NCI-H2107 treated with DMSO at 0.1 percent for 48 hours (cell line): ENCODE measurements at regions not wholly inside any gene's neighbourhood (a gene's known extent, or its start where the extent isn't known, plus 50 kb on each side); places are given as distances from the start of the nearest gene placed in this dataset.

Experiments used
- DNase-seq: peaks from one replicate; lab custom pipeline; 2025; ENCODE audit not compliant: unreplicated experiment; lab: John Stamatoyannopoulos, UW

DNA sequence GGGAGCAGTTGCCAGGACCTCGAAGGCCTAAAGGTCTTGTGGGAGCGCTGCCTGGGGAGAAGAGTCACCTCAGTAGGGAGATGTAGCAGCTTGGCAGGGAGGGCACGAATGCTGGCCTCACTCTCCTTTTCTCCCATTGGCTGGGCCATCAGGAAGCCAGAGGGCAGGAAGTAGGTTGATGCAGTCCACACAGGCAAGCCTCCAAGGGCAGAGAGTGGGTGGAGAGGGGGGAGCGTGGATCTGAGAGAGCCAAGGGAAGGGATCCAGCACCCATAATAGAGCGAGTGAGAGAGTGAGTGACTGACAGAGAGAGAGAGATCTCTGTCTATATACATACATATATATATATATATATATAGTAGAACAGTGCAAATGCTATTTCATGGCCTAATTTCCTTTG lies 215.3 kb upstream of the LRFN2 start:
- no peak for DNase-seq

DNA sequence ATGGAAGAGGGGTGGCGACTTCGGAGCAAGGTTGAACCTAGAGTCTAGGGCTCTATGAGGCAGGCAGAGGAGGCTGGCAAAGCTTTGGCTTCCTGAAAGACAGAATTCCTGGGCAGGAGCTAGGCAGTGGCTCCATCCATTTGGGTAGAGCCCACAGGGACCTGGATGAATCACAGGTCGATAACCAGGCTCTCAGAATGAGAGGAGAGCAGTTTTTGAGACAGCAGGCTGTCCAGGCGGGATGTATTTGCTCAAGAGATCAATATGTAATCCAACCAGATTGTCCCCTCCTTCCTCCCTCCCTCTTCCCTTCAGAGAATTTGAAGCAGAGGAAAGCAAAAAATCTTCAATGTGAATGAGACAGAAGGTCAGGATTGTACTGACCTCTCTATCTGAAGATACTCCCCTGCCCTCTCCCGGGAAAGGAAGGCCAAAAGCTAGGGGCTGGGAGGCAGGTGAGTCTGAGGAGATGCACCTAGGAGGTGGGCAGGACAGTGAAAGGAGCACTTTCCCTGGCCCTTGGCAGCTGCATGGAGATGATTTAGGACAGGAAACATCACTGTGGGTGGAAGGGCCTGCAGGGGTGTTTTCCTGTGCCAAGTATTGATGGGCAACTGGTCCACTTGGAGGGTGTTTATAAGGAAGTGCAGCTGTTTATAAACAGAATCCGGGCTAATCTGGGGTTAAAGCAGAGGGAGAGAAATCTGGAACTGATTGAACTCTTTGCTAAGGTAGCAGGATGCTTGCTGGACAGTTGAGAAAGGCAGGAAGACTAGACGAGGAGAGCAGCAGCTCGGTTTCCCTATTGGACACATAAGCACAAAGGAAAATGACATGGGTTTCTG lies 212.4 kb upstream of the LRFN2 start:
- no peak for DNase-seq

DNA sequence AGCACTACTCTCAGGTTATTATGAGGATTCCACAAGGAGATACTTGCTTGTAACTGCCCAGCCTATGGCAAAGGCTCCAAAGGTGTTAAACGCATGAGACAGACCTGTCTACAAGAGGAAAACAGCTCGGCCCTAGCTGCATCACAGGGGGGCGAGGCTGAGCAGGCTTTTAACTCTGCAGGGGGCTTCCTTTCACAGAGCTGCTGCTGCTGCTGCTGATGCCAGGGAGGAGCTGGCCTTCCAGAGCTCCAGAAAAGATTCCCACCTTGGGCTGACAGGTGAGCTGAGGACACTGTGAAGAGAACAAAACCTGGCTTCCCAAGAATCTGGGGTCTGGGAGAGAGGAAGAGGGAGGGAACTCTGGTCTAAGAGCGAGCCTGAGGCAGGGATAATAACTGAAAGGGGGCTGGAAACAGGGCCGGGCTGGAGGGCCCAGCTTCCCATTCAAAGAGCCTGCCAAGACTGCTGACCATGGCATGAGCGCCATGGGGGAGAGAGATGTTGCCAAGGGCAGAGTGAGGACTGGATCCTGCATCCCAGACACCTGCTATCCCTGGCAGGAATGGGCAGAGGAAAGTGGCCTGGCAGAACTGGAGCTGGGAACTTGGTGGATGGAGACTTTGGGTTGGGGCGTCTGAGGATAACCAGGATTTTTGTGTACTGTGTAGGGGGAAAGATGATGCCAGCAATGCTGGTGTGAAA lies 211.1 kb upstream of the LRFN2 start:
- DNase-seq = no peak

DNA sequence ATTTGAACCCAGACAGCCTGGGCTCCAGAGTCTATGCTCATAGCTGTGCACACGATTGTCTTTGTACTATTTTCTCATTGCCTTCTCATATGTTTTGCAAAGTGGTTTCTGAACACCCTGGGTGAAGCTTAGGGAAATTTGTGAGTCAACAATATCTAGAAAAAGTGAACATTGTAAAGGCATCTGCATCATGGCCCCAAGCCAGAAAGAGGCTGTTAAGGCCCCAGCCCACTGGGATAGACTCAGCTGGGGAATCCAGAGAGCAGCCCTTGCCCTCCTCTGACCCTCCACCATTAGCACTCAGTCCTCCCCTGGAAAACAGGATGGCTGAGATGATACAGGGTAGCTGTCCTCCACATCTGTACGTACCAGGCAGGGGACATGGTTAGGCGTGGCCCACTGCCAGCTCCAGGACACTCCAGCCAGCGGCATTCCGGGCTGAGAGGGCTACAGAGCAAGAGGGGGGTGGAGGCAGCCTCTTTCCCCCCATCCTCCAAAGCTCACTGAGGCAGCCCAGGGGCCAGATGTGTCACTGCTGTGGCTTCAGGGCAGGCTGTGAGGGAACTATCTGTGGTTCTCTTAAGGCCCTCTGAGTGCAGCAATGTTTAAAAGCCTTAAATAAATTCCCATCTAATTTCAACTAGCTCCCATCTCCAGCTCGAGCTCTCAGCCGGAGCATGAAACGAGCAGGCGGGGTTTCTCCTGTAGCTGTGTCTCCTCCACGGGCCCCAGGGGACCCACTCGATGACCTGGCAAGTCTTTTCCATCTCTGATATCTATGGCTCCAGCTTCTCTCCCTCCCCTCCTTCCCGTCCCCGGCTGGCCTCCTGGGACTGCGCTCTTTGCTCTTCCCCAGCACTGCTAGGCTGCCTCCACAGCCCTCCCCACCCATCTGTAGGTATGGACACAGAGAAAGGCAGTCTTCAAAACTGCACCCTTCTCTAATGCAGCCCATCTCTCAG lies 209.4 kb upstream of the LRFN2 start:
- peak; percentile 17 for DNase-seq

DNA sequence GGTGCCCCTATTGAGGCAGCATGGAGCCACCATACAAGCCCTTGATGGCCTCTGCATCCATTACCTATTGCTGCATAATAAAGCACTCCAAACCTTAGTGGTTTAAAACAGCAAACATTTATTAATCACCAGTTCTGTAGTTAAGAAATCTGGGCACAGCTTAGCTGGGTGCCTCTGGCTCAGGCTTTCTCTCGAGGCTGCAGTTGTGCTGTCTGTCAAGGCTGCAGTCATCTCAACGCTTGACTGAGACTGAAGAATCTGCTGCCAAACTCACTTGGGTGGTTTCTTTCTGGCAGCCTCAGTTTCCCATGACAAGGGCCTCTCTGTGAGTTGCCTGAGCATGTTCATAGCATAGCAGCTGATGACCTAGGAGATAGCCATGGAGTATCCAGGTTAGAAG lies 207.4 kb upstream of the LRFN2 start:
- no peak for DNase-seq

DNA sequence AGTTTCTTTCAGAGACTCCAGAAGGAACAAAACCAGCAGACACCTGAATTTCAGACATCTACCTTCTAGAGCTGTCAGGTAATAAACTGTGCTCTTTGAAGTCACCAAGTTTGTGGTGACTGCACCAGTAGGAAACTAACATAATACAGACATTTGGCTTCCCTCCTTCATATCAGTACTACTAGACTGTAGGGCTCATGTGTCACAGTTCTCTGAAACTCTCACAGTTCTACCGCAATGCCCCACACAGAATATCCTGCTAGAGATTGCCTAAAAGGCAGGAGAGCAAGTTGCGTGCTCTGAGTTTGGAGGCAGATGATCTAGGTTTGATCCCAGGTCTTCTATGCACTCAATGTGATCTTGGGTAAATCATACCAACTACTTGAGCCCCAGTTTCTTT lies 205.0 kb upstream of the LRFN2 start:
- no peak for DNase-seq

DNA sequence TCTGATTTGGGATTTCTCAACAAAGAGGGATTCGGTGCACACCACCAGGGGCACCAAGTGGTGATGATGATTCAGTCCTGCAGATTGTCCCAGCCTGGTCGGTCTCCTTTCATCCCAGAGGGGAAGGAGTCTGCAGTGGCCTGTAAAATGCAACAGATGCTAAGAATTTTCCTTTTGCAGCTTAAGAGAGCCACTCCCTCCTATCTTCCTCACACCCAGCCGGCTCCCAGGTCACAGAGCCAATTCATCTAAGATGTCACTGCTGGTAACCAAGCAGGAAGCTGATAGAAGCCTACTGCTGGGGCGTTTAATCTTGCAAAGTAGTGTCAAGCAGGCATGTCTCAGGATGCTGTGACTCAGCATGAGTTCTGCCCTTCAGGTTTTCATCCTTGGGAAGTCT lies 203.8 kb upstream of the LRFN2 start:
- no peak for DNase-seq

DNA sequence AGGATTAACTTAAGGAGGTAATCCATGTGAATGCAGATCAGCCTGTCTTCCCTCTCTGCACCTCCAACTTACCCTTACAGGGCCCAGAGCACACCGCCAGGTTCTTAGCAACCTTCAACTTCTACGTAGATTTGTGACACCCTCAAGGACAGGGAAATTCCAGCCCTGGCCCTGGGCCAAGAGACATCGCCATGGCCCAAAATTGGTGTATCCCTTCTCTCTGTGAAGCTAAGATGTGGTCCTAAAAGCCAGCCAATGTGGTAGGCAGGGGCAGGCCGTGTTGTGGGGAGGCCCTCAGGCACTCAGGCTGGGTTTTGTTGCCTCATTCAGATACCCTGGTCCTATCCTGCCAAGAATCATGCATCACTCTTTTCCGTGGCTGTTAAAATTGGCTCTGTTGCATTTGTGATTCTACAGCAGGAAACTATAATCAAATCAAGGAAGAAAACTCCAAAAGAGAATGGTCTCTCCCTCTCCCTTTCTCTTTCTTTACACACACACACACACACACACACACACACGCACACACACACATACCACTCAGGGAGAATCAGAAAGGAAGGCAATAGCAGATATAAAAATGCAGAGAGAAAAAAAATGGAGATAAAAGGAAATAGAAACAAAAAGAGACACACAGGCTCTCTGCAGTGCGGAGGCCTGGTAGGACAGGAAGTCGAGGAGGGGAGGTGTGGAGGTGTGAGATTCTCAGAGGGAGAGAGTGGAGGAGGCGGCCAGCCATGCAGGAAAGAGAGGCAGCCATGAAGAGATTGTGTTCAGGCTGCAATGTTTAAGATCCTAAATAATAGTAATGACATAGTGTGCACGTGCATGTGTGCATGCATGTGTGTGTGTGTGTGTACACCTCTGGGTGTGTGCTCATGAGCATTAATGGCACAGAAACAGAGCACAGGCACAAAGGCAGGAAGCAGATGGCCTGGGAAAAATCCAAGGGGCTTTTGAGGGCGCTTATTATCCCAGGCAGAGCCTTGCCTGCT lies 201.8 kb upstream of the LRFN2 start:
- no peak for DNase-seq

DNA sequence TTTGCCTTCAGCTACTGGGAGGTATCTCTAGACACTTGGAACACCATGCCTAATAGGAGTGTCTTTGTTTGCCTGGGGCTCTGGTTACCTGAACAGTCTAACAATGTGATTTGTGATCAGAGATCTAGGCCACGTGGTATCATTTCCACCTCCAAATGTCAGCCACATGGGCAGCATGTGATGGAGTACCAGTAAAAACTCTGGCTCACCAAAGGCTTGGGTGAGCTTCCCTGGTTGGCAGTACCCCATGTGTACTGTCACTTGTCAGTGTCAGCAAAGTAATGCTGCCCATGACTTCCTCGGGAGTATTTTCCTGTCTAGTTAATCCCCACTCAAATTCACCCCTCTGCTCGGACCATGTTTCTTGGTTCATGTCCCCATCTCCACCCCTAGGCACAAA lies 195.2 kb upstream of the LRFN2 start:
- DNase-seq = no peak

DNA sequence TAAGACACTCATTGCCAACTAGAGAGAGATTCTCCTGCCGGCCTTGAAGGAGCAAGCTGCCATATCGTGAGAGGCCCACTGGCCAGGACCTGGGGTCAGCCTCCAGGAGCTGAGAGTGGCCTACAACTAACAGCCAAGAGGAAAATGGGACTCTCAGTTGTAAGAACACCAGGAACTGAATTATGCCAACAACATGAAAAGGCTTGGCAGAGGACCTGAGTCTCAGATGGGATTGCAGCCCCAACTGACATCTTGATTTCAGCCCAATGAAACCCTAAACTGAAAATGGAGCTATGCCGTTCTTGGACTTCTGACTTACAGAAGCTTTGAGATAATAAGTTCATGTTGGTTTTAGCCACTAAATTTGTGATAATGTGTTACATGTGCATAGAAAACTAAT lies 193.5 kb upstream of the LRFN2 start:
- DNase-seq = no peak

DNA sequence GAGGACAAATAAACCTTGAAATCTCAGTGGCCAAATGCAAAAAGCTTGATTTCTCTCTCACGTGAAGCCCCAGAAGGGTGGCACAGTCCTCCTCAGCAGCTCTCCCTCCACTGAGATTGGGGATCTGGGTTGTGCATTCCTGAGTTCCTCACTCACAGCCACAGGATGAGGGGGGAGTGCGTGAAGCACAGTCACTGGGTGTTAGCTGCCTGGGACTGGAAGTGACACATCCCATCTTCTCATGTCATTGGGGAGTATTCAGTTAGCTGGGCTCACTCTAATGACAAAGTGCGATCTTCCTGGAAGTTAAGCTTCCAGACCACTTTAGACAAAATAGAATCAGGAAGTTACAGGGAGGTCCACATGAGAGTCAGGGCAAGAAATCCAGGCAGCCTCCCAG lies 192.2 kb upstream of the LRFN2 start:
- DNase-seq = no peak

DNA sequence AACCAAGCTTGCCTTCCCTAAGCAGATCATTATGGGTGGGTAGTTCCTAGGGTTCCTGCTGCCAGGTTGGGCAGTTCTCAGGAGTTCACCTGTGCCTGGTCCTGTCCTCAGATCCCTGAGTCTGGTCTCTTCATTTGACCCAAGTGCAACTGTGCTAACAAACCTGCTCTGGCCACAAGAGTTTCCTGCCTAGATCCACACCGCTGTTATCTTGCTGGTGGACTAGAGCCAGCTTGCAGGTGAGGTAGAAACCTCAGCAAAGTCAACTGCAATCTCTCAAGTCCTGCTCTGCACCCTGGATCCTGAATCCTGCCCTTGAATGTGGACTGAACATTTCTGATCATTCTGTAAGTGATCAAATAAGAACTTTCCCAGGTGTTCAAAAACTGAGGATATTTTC lies 191.8 kb upstream of the LRFN2 start:
- no peak for DNase-seq

DNA sequence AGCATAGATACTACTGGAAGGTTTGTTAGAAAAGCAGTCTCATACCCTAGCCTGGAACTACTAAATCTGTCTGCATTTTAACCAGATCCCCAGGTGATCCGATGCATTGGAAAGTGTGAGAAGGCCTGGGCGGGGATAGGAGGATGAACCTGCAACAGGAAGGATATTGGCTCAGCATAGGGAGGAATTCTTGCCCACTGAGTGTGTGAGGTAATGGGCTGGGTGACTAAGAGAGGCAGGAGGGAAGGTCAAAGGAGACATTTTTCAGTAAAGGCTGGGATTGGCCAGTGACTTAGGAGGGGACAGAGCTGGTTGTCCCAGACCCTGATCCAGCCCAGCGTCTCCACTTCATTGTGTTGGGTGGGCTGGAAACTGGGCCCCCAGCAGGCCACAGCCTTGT lies 191.0 kb upstream of the LRFN2 start:
- no peak for DNase-seq

DNA sequence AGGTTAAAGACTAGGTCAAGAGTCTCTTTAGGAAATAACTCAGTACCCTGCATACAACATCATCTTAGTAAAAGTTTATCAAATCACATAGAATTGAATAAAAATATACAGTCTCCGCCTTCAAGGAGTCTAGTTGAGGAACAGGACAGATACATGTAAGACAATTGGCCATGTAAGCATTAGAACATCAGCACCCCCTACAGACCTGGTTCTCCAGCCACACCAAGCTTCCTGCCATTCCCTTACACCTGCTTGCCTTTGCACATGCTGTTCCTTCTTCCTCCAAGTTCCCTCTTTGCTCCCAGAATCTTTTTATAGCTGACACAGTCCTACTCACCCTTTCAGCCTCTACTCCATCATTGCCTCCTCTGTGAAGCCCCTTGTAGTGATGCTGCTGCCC lies 187.8 kb upstream of the LRFN2 start:
- DNase-seq = no peak

DNA sequence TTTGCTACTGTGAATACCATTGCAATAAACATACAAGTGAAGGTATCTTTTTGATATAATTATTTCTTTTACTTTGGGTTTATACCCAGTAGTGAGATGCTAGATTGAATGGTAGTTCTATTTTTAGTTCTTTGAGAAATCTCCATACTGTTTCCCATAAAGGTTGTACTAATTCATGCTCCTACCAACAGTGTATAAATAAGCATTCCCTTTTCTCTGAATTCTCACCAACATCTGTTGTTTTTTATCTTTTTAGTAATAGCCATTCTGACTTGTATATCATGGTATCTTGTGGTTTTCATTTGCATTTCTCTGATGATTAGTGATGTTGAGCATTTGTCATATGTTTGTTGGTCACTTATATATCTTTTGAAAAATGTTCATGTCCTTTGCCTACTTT lies 183.6 kb upstream of the LRFN2 start:
- DNase-seq = no peak

DNA sequence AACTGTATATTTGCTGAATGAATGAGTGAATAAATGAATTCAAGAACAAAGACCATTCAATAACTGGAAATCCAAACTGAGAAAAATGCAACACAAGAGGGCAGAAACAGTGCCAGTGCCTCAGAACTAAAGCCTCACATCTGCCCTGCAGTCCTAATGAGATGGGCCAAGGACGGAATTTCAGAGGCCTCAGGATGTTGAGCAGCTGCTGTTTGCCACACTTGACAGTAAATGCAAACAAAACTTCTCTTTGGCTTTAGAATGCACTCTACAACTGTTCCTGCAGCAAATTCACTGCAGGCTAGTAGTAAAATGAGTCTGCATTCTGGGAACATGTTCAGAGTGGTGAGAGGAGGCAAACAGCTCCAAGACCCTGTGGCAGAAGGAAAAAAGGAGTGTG lies 177.6 kb upstream of the LRFN2 start:
- no peak for DNase-seq

DNA sequence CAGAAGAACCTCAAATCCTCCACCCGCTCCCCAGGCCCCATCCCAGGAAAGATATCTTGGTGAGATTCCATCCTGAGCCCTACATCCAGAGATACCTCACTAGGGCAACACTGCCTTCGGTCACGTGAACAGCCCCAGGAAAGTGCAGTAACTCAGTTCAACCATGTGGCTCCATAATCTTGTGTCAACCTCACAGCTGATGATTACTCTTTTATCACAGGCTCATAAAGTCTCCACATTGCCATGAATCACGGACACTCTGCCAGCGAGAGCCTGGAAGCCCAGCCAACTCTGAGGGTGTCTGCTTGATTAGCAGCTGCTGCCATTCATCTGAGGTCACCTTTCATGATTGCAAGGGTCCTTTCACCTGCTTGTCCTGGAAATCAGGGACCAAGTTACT lies 175.8 kb upstream of the LRFN2 start:
- DNase-seq = no peak

DNA sequence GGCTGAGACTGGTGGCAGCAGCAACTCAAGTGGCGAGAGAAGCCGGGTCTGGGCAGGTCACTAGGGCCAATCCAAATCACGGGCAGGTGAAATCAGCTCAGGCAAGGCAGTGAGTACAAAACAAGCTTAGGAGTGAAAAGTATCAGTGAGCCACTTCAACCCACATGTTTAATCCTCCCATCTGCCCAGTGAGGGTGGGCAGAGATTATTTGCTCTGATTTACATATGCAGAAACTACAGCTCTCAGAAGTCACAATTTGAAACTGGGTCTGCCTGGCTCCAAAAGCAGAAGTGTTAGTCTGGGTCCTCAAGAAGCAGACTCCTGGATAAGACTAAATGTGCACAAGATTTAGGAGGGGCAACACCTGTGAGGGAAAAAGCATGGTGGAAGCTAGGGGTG lies 173.7 kb upstream of the LRFN2 start:
- DNase-seq = no peak

DNA sequence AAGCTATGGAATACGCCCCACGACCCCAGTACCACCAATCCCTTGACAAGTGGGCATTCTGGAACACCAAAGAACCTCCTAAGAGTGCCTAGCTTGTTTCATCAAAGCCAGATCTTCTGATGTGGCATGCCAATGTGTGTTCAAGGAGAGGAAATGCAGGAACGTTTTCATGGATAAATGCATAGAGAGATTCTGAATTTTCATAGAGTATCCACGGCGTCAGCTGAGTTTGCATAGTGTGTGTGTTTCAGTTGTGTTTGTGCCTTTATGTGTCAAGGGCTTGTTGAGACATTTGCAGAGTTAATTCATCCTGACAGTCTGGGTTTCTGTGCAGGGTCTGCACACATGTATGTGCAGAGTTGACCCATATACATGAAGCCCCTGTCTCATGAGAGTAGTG lies 172.7 kb upstream of the LRFN2 start:
- DNase-seq = no peak

DNA sequence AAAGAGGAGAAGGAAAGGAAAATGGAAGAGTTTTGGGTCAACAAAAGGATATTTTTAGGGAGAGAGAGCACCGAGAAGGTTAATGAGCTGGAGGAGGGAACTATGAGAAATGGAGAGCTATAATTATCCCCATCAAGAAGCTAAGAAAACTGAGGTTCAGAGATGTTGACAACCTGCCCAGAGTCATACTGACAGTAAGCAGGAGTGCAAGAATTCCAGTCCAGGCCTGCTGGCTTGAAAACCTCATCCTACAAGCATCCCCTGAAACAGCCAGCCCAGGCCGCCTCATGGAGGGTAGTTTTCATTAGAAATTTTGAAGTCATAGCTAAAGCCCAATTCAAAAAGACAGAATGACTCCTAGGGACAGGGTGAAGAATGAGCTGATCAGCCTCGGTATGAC lies 172.1 kb upstream of the LRFN2 start:
- no peak for DNase-seq
